GM19351 (cell line): ENCODE measurements at regions not wholly inside any gene's neighbourhood (a gene's known extent, or its start where the extent isn't known, plus 50 kb on each side); places are given as distances from the start of the nearest gene placed in this dataset.
"Not testable (repeated sequence)": the region's sequence is repeated elsewhere in the genome, so short reads cannot be mapped to it uniquely, and the experiment has no call there.

ENCODE experiments used
- ATAC-seq: cut with Tn5 transposase; IDR thresholded peaks from one replicate; pipeline ENCODE4 v1.9.1; 2021; ENCODE audit warnings: mild to moderate bottlenecking, moderate library complexity; ENCODE audit not compliant: unreplicated experiment

DNA sequence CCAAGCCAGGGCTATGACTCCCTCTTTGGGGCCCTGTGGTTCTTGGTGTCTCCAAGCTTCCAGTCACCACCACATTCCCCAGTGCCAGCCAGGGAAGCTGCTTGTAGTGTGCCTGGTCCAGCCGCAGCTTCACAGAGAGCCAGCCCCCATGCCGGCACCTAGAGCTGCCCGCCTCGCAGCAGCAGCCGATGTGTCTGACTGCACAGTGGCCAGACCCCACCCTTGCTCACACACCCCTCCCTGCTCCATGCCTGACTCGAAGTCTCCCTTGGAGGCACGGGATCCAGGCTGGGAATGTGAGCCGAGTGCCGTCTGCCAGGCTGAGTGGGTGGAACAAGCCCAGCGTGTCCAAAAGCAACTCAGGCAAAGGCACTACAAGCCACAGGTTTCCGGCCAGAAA is 123.3 kb upstream of the SFSWAP start:
- no peak for ATAC-seq

DNA sequence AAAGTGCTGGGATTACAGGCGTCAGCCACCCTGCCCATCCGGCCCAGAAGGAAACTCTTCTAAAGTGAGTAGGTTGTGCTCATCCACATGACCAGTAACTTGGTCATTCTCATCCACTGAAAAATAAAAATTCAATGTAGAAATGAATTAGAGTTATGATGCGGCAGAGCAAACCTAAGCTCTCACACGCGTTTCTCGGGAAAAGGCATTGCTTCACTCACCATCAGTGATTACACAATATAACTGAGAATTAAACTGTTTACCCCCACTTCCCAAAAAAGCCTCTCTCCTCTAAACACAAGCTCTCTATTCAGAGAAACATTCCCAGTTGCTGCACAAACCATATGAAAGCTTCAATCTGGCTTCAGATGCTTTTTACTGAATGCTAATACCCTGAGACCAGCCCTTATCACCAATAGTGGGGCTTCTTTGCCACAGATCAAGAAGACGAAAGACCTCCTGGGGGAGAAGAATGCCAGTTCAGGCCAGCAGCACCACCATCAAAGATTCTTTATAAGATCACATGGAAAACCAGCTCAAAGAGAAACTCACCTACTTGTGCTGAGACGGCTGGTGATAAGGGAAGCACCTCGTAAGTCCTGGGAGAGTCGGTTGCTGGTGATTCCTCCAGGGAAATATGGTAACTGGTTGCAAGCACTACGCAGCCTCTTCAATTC is 121.5 kb upstream of the SFSWAP start:
- no peak for ATAC-seq

DNA sequence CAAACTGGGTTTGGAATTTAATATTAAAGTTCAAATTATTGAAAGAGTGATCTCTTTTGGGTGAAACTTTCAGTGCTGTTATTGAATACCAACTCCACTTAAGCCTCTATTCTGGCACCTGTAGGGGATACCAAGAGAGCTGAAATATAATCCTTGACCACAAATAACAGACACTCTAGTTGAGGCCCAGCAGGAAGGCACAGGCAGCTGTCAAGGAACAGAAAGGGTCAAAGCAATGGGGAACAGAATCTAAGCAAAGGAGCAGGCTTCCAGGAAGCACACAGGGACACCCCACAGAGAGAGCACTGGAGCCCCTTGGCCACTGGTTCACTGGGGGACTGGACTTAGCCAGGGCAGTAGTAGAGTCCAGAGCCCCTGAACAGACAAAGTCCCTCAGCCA is 120.9 kb upstream of the SFSWAP start:
- ATAC-seq = no peak

DNA sequence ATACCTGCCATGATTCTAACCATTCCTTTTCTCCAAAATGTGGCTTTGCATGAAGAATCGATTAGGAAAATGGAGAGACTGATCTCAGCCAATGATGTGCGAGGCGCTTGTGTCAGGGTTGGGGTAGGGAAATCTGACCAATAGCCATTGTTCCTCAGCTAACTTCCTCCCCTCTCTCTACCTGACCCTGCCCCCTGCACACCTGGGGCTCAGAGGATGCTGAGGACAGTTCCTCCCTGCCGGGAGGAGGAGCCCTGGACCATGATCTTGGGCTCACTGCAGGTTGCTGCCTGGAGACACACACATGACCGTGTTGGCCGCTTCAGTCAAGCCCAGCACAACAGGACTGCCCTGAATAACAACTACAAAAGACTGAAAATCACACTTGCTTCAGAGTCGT is 119.8 kb upstream of the SFSWAP start:
- ATAC-seq = no peak

DNA sequence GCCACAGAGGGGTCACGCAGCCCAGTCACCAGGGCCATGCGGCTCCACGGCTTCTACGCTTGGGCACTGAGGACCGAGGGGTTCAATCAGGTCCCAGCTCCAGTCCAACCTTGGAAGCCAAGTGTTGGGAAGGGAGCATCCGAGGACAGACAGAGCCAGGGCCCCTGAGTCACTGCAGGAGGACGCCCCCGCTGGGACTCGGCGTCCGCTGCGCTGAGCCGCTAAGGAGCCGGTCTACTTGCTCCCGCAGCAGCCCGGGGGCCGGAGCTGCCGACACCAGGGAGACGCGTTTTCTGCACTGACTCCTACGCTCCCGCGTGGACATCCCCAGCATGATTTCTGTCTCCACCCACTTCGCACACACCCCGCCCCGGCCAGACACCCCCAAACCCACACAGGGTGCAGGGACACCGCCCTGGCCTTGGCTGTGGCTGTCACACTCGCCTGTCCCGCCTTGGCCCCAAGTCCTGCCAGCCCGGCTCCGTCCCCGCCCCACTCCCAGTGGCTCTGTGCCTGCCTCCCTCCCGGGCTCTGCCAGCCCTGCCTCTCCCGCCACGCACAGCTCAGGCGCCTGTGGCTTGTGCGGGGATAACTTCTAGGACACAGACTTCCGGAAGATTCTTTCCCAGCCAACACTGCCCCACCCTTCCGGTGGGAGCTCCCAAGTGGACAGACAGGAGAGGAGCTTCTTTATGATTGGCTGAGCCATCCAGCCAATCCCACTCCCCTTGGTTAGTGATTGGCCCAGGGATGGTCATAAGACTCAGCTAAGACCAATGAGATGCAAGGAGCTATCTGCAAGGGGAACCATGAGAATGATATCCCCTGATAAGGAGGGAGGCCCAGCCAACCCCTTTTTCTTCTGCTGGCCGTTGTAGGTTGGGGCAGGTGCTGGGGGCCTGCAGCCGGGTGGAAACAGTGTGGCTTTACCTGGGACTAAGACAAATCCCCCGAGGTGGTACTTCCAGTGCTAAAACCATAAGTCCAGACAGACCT is 118.9 kb upstream of the SFSWAP start:
- no peak for ATAC-seq

DNA sequence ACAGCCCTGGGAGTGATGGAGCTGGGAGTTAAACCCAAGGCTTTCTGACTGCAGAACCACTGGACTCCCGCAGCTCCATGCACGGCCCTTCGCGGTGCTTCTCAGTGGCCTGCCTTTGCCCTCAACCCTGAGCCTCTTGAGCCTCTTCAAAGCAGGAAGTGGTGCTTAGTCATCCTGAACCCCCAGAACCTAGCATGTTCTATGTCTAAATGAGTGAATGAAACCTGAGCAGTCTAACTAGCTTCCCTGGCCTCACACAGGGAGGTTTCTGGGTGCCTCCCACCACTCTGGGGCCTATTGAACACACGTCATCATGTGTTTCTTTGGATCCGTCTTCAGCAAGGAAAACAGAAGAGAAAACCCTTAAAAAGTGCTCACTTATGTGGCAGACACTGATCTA is 117.9 kb upstream of the SFSWAP start:
- ATAC-seq = peak; percentile 98

DNA sequence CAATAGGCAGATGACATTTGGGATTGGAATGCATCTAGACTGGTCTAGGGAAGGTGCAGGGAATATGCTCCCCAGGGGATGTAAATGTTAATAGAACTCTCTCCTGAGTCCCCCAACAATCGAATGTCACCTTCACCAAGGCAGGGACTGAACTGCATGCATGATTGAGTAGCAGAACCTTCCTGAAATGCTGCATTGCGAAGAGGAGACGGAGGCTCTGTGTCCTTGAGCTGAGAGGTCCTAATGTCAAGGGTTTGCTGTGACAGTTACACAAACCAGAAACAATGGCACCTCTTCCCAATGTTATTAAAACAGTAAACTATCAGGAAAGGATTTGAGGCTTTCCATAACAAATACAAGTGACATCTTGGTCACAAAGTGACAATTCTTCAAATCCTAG is 117.5 kb upstream of the SFSWAP start:
- ATAC-seq = peak; percentile 7

DNA sequence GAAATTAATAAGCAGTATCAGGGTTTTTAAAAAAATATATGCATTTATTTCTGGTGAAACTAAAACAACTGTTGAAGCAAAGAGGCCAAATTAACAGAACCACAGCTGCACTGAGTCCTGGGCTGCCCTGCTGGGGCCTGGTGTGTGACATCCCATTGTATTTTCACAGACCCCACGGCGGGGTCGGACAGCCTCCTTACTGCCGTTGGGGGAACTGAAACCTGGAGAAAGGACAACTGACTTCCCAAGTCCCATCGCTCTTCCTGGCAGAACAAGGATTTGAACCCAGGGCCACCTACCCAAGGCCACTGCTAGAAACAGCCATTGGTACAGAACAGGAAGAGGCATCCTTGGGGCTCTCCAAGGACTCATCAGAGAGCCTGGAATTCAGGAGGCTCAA is 114.8 kb upstream of the SFSWAP start:
- no peak for ATAC-seq

DNA sequence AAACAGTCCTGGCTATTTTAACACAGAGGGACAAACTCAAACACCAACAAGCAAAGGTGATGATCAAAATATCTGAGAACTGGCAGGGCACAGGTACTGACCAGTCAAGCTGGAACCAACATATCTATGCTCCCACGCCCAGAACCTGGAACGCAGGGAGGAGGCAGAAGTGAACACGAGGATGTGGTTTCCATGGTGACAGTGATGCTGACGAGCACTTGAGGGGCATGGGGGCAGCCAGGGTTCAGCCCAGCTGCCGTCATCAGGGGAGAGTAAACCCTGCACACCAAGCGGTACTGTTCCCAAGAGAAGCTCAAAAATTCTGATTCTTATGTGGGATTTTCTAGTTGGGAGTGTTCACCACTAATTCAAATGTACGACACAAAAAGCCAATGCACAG is 113.6 kb upstream of the SFSWAP start:
- no peak for ATAC-seq

DNA sequence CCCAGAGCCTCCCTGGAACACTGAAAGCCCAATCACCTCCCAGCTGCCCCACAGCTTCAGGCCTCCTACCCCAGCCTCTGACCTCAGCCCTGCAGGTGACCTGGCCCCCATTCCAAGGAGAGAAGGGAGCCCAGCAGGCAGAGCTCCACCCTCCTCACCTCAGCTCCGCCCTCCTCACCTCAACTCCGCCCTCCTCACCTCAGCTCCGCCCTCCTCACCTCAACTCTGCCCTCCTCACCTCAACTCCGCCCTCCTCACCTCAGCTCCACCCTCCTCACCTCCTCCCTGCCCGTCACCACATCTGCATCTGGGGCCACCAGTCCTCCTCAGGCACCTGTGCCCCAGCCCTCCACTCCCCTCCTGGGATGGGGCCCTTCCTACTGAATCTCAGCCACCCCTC is 112.2 kb upstream of the SFSWAP start:
- ATAC-seq = no peak

DNA sequence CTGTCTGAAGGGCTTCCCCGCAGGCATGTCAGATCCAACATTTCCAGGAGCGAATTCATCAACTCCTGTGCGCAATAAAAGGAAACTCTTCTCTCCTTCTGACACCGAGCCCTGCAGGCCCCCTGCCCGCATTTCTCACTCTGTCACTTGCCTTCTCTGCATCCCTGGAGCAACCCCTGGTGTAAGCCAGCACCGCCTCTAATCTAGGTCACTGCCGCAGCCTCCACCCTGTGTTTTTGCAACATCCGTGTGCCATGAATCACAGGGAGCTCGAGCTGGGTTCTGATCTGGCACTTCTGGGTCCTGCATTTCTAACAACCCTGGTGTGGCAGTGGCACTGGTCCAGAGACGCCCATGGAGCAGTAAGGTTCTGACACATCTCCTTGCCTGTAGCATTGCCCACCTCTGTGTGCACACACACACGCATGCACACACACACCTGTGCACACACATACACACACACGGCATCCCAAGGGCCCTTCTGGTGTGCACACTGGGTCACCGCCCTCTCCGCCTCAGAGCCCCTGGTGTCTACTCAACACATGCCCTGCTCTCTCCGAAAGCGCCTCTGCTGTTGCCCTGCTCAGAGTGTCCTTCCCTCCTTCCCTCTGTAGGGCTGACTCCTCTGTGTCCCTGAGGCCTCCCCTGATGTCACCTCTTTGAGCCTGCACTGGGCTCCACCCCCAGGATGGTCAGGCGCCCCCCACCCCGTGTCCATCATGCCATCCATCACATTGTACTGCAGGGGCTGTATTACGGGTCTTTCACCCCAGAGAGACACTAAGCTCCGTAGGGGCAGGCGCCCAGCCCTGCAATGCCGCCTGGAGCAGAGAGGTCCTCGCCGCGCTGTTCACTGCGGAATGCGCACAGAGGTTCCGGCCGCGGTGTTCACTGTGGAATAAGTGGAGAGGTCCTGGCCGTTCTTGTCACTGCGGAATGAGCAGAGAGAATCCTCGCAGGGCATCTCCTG is 111.4 kb upstream of the SFSWAP start:
- no peak for ATAC-seq

DNA sequence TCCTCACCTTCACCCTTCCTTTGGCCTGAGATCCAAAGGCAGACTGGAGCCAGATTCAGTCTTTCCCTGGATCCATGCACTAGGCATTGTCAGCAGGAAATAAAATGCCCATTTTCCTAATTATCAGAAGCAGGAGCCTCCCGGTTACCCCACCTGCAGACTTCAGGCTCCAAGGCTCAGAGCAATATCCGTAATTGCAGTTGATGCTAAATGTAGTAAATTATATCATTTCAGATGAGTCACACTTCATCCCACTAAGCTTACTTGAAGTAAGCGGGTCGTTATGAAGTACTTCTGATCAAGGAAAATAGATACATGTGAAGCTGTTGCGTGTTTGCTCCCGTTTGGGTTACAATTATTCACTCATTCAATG is 110.7 kb upstream of the SFSWAP start:
- ATAC-seq = no peak

DNA sequence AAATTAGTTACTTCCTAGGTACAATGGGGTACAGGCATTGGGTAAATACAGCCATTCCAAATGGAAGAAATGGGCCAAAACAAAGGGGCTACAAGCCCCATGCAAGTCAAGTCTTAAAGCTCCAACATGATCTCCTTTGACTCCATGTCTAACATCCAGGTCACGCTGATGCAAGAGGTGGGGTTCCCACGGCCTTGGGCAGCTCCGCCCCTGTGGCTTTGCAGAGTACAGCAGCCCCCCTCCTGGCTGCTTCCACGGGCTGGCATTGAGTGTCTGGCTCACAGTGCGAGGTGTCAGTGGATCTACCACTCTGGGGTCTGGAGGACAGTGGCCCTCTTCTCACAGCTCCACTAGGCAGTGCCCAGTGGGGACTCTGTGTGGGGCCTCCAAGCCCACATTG is 109.4 kb upstream of the SFSWAP start:
- not testable (repeated sequence) for ATAC-seq

DNA sequence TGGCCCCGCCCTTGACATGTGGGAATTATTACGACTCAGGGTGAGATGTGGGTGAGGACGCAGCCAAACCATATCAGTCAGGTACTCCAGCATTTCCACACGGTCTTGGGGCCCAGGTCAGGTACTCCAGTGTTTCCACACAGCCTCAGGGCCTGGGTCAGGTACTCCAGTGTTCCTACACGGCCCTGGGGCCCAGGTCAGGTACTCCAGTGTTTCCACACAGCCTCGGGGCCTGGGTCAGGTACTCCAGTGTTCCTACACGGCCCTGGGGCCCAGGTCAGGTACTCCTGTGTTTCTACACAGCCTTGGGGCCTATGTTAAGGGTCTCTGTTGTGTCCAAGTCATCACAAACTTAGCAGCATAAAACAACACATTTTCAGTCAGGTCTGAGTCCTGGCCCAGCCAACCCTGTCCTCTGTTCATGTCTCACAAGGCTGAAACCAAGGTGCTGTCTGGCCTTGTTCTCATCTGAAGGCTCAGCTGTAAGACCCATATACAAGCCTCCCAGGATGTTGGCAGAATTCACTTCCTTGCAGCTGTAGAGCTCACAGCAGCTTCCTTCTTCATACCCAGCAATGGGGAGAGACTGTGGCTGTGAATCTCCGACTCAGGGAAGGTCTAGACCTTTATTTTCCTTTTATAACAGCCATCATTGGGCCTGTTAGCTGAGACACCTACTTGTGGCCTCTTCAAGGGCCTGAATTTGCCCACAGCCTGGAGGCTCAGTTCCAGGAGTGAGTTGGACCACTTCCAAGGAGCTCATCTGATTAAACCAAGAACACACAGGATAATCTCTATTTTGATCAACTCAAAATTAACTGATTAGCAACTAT is 107.6 kb upstream of the SFSWAP start:
- no peak for ATAC-seq

DNA sequence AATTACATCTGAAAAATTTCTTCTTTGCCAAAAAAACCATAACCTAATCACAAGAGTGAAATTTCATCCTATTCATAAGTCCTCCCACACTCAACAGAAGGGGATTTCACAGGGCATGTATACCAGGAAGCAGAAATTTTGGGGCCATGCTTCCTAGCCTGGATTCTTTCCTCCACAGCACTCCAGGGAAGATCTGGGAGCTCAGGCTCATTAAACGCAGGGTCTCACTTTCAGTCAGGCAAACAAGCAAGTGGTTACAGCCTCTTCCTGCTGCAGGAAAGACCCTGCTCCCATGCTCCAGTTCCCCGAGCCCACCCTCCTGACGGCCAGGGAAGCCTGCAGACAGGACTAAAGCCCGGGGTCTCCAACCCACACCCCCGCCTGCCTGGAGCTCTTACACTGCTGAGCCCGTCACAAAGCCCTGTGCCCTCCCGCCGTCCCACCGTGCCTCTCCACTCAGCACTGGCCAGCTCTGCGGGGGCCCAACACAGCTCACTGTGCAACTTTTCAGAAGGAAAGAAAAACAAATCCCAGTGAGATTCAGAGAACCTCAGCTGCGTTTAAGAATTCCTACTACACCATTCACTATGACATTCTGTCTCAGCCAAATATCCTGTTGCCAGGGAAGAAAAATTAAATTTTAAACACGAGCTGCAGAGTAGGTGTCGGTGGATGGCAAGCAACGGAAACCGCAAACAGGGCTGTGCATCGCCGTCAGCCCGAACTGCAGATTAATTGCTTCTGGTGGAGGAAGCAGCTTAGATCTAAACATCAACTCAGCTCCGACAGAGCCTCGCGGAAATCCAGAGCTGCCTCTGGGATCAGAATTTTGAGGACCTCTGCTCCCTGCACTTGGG is 106.7 kb upstream of the SFSWAP start:
- no peak for ATAC-seq

DNA sequence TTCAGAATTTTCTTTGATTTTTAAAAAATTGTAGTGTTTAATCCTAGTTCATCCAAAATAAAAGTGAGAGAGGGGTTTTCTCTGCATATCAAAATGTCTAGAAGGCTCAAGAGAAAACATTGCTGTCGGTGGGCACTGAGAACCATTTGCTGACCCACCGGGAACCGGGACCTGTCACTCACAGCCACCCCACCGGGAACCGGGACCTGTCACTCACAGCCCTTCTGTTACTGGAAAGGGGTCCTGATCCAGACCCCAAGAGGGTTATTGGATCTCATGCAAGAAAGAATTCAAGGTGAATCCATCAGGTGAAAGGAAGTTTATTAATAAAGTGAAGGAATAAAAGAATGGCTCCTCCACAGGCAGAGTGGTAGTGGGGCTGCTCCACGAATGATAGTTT is 106.0 kb upstream of the SFSWAP start:
- ATAC-seq = no peak

DNA sequence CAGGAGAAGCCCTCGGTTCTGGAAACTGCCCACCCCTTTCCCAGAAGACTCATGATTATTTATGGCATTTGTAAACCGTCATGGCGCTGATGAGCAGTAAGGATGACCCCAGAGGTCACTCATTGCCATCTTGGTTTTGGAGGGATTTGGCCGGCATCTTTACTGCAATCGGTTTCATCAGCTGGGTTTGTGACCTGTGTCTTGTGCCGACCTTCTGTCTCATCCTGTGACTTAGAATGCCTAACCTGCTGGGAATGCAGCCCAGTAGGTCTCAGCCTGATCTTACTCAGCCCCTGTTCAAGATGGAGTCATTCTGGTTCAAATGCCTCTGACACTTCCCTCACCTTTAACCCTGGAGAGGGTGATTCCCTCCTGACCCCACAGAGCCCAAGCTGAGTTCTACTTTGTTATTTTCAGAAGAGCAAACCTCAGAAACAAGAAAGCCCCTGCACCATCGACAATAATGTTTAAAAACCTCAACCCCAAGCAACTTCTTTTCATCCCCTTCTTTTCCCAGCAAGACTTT is 105.5 kb upstream of the SFSWAP start:
- no peak for ATAC-seq

DNA sequence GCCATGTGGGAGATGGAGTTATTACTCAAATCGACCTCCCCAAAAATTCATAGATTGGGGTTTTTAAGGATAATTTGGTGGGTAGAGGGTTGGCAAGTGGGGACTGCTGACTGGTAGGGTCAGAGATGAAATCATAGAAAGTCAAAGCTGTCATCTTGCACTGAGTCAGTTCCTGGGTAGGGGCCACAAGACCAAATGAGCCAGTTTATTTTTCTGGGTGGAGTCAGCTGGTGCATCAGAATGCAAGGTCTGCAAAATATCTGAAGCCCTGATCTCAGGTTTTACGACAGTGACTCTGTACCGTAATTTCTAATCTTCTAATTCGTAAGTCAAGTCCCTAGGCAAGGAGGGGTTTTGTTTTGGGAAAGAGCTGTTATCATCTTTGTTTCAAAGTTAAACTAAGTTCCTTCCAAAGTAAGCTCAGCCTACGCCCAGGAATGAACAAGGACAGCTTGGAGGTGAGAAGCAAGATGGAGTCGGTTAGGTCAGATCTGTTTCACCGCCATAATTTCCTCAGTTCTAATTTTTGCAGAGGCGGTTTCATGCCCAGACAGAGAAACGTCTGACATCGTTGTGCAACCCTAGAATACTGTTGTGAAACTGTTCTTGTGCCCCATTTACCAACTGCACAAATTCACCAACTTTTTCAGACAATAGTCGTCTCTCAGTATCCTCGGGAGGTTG is 104.5 kb upstream of the SFSWAP start:
- no peak for ATAC-seq
